GM19239 (cell line): ENCODE measurements at regions not wholly inside any gene's neighbourhood (a gene's known extent, or its start where the extent isn't known, plus 50 kb on each side); places are given as distances from the start of the nearest gene placed in this dataset.

ENCODE experiments used
- DNase-seq: peaks from one replicate; pipeline ENCODE4 v3.0.0; 2011; ENCODE audit warnings: low spot score; ENCODE audit not compliant: insufficient read length
- FAIRE-seq: peaks from 2 replicates; lab custom pipeline; 2011; peaks lifted over from hg19 to GRCh38; lab: Jason Lieb, UNC

- no peak for FAIRE-seq
- DNase-seq: no peak
Observed at GRCh38 chr5:6274846-6275543, 103.4 kb downstream of the MED10 start.

DNA sequence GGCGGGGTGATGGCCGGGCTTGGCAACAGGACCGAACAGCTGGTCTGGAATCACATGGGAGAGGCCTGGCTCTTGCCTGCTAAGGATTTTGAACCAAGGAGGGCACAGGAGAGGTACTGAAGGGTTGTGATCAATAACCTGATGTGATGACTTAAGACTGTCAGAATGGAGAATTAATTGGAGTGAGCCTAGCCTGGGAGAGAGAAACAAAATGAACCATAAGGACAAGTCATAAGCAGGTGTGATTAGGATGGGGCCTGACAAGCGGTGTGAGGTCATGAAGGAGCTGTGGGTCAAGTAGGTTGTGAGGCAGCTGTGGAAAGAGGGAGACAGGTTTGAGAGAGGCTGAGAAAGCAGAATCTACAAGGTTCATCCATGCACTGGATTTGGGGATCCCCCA is 104.6 kb downstream of the MED10 start:
- FAIRE-seq (no peak), DNase-seq (no peak)

DNA sequence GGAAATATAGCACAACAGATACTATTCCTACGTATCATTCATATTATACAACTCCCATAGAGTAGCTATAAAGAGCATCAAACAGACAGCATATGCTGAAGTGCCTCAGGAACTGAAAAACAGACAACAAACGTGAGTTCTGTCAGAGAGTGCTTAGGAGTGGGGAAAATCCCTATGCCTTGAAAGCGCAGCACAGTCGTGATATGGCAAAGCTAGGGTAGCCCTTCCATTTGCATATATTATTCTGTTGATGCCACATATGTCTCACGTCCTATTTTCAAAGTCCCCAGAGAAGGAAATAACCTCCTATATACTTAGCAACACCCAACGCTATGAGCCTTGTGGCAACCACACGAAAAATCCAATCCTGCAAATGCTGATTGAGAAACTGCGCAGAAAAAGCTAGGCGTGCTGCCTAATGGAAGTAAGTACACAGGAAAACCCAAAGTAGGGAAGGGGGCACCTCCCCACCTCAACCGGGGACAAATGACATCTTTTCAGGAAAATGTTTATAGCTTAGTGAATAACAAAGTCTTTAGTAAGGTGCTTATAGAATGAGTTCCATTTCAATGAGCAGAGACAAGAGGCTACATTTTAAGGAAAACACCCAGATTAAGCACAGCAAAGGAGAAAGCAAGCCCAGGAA is 105.1 kb downstream of the MED10 start:
- FAIRE-seq (no peak), DNase-seq (no peak)

DNA sequence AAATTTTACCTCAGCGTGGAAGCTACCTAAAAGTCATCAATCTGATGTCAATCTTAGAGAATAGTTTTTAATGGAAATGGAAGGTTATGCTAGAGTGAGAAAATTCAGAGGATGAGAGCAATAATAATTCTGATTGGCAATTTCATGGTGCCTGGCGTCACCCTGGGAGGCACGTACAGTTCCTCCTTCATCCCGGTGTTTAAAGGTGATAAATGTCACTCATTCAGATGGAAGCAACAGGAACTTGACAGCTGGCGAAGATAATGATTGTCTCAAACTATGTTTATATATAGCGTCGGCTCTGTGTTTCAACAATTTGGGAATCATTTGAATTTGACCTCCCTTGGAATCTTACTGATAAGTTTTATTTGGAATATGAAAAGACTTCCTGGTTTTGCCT is 108.4 kb downstream of the MED10 start:
- FAIRE-seq: no peak
- DNase-seq: no peak

DNA sequence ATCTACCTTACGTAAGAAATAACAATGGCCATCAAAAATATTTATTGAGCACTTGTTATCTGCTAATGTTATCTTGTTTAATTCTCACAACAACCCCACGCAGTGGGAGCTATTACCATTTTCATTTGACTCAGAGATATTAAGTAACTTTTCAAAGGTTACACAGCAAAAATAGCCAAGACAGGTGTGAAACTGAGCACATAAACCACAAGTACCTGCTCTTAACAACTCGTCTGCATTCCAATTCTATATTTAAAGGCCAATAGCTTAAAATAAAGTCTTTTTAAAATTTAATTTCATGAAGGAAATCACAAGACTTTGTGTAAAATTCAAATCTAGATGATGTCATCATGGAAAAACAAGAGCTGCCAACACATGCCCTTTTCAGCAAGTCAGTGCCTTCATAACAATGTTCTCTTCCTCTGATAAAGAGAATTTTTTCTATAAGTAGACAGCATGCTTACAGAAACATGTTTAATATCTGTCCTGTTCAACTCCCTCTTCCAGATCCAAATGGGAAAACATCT is 111.6 kb downstream of the MED10 start:
- FAIRE-seq (no peak), DNase-seq (no peak)

- no peak for DNase-seq
- FAIRE-seq: no peak
Observed at GRCh38 chr5:6264394-6264793, 114.0 kb downstream of the MED10 start.

GRCh38 chr5:6262651-6263363 is 115.5 kb downstream of the MED10 start:
- DNase-seq: no peak
- FAIRE-seq: no peak

DNA sequence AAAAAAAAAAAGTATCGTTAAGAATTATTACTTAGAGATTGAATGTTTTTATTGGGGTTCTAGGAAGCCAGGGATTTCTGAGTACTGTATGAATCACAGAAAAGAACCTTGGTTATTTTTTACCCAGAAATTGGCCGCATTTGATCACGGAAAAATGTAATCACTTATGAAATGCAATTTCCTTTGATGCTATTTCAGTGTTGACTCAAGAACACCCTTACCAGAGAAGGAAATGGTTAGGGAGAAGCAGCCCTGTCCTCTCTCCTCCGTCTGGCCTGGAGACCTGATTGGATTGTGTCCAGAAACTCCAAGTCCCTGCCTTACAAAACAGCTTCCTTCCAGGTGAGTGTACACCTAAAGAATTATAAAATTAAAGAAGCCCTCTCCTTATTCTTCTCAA is 116.7 kb downstream of the MED10 start:
- DNase-seq: no peak
- no peak for FAIRE-seq

DNA sequence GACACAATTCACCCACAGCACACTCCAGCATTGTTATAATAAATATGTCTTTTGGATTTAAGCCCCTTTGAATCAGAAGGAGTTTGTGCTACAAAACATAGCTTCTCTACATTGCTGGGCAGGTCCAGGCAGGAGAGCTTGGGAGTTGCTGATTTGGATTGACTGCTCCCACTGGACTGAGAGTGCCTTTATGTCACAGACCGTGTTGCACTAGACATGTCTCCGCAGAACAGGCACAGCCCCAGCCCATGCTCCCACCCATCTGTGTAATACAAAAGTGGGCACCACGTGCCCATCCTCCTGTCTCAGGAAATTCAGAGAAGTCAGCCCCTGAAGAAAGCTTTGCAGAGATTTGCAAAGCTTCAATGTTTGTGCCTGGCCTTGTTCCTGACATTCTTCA is 117.1 kb downstream of the MED10 start:
- no peak for FAIRE-seq
- DNase-seq: no peak

GRCh38 chr5:6260846-6261245 is 117.5 kb downstream of the MED10 start:
- DNase-seq: no peak
- no peak for FAIRE-seq

- DNase-seq: no peak
- no peak for FAIRE-seq
Observed at GRCh38 chr5:6256901-6257300, 121.4 kb downstream of the MED10 start.

DNA sequence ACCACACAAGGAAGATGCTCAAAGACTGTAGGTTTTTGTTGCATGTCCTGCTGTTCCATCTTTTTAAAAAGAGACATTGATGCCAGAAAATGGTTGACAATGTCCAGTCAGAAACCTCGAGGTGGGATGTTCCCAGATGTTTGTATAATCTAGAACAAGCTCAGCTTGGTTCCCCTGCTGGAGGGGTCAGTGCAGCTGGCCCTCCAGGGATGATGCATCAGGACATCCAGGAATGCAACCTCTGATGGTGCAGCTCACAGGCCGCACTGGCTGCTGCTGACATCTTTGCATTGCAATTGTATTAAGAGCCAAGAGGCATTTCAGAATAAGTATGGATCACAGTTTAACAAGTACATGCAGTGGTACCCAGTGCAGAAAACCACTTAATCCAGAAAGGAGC is 122.4 kb downstream of the MED10 start:
- no peak for DNase-seq
- FAIRE-seq: no peak

GRCh38 chr5:6253846-6254245 is 124.5 kb downstream of the MED10 start:
- FAIRE-seq: no peak

DNA sequence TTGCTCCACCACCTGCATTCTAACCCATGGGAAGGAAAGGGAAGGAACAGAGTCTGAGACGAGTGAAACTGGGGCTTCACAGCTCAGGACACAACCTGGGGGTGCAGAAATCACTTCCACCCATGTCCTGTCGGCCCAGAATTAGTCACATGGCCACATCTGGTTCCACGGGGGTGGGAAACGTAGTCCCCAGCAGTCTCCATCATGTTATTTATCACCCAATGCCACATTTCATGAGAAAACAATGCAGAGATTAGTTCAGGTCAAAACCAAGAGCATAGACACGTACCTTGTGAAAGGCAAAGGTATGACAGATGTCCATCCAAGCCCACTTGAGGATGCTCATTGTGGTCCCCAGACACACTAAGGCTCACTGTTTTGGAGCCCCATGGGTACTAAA is 125.1 kb downstream of the MED10 start:
- FAIRE-seq: no peak
- no peak for DNase-seq

More at GRCh38 chr5:6253846-6254245, 124.5 kb downstream of the MED10 start:
- DNase-seq: no peak

- no peak for FAIRE-seq
Observed at GRCh38 chr5:6252581-6252980, 125.8 kb downstream of the MED10 start.

GRCh38 chr5:6251565-6252102 is 126.7 kb downstream of the MED10 start:
- no peak for DNase-seq
- FAIRE-seq: no peak

More at GRCh38 chr5:6252581-6252980, 125.8 kb downstream of the MED10 start:
- no peak for DNase-seq

DNA sequence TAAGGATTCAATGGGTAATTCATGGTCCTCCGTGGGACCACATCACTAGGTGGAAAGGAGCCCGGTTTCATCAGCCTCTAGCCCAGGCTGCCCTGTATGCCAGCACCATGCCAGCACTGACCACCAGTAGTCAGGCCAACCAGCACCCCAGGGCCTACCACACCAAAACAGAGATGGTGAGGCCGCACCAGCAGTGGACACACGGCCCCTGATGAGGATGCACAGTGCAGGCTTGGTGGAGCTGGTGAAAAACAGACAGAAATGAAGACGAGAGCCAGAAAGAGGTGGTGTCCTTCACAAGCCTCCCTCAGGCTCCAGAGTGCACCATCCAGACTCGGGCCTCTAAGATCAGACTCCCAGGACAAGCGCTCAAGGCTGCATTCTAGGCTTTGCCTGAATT is 128.2 kb downstream of the MED10 start:
- DNase-seq (no peak), FAIRE-seq (no peak)

DNA sequence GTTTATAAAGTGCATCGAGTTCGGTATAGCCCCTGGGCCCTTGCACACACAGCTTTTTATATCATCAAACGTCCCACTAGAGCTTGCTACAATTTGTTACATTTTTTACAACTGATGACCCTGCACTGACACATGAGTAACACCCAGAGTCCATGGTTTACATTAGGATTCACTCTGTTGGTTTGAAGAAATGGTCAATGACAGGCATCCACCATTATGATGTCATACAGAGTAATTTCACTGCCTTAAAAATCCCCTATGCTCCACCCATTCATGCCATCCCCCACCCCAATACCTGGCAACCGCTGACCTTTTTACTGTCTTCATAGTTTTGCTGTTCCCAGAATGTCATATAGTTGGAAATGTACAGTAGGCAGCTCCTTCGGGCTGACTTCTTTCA is 130.2 kb downstream of the MED10 start:
- FAIRE-seq (no peak), DNase-seq (no peak)

GRCh38 chr5:6246820-6247437 is 131.4 kb downstream of the MED10 start:
- no peak for FAIRE-seq

DNA sequence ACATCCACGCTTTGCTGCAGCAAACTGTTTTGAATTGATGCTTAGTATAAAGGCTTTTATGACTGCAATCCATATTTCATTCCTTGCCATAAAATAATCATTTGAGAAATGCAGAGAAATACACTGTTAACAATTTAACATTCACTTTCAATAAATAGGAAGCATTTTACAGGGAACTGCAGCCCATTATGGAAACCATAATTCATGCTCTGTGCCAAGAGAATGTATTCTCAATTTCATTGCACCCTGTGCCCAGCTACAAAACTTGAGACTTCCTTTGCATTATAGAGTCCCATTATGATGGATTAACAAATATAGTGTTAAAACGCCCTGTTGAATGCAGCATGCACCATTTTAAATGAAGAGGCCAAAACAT is 134.0 kb downstream of the MED10 start:
- FAIRE-seq (no peak), DNase-seq (no peak)

More at GRCh38 chr5:6246820-6247437, 131.4 kb downstream of the MED10 start:
- no peak for DNase-seq
